Activated CD4-positive, alpha-beta T cell treated with anti-CD3 and anti-CD28 coated beads, Interleukin-2, amount 50 U/mL, for 1 hour (primary cell): ENCODE measurements at regions not wholly inside any gene's neighbourhood (a gene's known extent, or its start where the extent isn't known, plus 50 kb on each side); places are given as distances from the start of the nearest gene placed in this dataset.

Source experiments
- DNase-seq: peaks from one replicate; pipeline ENCODE4 v3.0.0-alpha.2; 2020

GRCh38 chr14:95034788-95035187 lies 122.5 kb downstream of the DICER1 start:
- no peak for DNase-seq

GRCh38 chr14:95033682-95034632 lies 123.4 kb downstream of the DICER1 start:
- DNase-seq, result no peak

- DNase-seq, result no peak
Measured at GRCh38 chr14:95033031-95033430, 124.3 kb downstream of the DICER1 start.

- no peak for DNase-seq
Measured at GRCh38 chr14:95026851-95027463, 130.4 kb downstream of the DICER1 start.

DNA sequence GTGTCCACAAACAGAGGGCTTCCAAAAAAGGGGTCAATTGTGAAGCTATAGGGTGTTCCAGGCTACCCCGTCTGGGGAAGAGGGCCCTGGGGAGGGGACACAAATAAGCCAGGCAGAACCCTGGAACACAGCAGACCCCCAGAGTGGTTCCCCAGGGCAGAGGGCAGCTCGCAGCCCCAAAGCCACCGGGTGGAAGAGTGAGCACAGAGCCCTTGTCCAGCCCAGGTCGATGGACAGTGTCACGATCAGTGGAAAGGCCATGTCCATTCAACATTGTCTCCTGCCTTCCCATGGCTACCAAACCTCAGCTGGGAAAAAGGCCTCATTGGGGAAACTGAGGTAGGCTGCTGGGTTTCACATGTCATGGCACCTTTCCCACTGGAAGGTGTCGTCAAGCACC lies 131.4 kb downstream of the DICER1 start:
- no peak for DNase-seq

DNA sequence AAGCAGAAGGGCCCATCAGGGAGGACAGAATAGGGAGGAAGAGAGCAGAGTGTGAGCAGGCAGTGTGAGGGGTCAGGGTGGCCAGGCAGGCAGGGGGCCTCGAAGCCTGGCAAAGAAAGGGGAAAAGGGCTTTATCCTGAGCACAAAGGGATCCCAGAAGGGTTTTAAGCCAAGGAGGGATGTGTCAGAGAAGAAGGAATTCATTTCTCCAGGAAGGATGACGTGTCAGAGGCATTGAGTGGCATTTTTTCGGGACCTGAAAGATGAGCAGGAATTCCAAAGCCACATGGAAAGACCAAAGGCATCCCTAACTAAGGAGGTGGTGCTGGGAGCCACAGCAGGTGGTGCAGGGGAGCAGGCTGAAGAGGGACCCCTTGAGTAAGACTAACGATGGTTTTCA lies 132.1 kb downstream of the DICER1 start:
- no peak for DNase-seq

DNA sequence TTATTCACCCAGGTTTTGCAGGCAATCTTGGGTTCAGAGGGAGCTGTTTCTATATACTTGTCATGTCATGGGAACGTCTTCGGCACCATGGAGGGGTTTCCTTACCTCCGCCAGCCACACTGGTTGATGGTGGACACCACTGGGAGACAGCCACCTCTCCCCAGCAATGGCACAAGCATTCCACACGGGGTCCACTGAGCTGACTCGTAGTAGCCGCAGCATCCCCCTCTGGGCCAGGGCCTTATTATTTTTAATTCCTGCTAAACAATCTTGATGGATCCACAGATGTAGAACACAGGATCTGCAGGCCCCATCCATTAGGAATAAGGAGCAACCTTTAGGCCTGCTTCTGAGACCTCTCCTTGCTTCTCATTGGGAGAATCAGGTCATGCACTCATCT lies 132.9 kb downstream of the DICER1 start:
- DNase-seq, result no peak

- DNase-seq, result no peak
Measured at GRCh38 chr14:95023886-95024285, 133.4 kb downstream of the DICER1 start.

DNA sequence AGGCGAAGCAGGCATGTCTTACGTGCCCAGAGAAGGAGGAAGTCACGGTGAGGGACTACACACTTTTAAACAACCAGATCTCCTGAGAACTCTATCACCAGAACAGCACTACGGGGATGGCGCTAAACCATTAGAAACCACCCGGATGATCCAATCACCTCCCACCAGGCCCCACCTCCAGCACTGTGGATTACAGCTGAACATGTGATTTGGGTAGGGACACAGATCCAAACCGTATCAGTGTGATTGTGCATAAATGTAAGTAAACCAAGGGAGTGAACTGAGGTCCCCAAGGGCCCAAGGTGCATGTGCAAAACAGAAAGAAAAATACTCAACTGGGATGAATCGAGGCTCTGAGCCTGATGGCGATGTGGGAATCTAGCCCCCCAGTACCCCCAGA lies 134.2 kb downstream of the DICER1 start:
- DNase-seq, result no peak

DNA sequence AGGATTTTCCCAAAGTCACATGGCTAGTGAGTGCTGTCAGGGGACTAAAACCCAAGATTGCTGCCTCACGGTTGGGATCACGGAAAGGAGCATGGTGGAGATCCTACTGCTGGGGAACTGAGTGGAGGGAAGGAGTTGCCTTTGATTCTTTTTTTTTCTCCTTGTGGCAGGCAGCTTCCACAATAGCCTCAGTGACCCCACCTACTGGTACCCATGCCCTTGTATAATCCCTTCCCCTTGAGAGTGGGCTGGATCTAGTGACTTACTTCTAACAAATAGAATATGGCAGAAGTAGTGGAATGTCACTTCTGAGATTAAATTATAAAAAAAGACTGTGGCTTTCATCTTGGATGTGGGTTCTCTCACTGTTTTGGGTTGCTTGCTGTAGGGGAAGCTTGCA lies 135.7 kb downstream of the DICER1 start:
- no peak for DNase-seq

- no peak for DNase-seq
Measured at GRCh38 chr14:95018821-95019220, 138.5 kb downstream of the DICER1 start.

DNA sequence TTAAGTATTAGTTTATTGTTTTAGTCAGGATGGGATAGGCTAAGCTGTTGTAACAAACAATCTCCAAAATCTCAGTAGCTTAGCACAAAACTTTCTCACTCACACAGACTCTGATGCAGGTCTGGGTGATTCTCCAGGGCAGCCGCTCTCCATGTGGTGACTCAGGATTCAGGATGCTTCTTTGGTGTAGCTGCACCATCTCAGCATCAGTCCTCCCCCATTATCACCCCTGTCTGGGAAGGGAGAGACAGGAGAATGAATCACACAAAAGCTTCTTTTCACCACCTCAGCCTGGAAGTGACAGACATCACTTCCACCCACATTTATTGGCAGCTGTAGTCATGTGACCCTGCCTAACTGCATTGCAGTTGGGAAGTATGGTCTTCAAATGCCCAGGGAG lies 142.3 kb downstream of the DICER1 start:
- DNase-seq, result no peak

GRCh38 chr14:95014036-95014435 lies 143.3 kb downstream of the DICER1 start:
- DNase-seq, result no peak

DNA sequence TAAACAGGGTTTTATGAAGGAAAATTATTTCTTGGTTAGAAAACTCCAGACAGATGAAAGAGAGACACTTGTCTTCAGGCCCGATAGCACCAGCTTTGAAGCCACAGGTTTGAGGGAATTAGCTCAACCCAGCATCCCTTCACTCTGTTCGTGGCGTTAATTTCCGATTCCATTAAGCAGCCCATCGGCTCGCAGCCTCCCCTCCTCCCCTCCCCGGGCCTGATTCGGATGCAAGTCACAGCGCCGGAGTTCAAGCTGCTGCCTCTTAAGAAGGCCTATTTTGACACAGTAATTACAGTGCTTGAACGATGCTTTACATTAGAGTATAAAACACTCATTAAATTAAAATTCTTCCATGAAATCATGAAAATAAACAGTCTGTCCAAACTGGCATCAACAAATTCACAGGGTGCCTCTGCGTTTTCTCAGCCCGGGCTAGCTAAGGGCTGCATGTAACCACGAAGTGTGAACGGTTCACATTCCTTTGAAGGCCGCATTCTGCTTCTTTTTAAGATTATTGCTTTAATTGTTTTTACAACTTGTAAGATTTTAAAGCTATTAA lies 145.8 kb downstream of the DICER1 start:
- no peak for DNase-seq

GRCh38 chr14:95008445-95009217 lies 148.7 kb downstream of the DICER1 start:
- DNase-seq, result no peak

GRCh38 chr14:95007921-95008320 lies 149.4 kb downstream of the DICER1 start:
- DNase-seq, result no peak

DNA sequence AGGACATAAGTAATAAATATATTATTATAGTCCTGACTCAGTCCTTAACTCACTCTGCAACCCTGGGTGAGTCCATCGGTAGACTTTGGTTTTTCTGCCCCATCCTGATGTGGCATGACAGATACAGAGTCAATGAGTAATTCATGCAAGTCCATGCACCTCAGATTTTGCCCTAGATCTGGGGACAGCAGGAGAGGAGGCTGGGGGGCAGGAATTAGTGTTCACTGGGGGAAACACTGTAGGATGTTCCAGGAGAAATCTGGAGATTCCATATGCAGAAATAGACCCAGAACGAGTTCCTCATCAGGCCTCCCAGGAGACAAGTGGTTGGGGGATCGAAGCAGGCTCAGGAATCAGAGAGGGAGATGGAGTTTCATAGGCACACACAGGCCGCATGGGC lies 150.8 kb downstream of the DICER1 start:
- no peak for DNase-seq

DNA sequence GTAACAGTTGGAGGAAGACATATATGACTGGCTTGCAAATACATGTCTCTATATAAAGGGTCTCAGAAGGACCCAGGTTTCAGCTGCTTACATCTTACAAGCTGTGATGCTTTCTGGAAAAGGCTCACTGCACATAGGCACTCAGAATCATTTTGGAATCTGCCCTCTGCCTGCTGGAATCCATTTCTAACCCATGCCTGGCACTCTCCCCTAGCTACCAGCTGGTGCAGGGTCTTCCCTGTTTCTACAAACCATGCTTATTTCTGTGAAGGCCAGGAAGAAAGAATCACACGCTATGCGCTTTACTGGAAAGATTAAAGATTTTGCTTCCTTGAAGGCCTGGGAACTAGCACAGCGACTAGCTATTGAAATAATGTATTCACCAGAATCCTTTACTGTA lies 151.3 kb downstream of the DICER1 start:
- DNase-seq, result no peak

DNA sequence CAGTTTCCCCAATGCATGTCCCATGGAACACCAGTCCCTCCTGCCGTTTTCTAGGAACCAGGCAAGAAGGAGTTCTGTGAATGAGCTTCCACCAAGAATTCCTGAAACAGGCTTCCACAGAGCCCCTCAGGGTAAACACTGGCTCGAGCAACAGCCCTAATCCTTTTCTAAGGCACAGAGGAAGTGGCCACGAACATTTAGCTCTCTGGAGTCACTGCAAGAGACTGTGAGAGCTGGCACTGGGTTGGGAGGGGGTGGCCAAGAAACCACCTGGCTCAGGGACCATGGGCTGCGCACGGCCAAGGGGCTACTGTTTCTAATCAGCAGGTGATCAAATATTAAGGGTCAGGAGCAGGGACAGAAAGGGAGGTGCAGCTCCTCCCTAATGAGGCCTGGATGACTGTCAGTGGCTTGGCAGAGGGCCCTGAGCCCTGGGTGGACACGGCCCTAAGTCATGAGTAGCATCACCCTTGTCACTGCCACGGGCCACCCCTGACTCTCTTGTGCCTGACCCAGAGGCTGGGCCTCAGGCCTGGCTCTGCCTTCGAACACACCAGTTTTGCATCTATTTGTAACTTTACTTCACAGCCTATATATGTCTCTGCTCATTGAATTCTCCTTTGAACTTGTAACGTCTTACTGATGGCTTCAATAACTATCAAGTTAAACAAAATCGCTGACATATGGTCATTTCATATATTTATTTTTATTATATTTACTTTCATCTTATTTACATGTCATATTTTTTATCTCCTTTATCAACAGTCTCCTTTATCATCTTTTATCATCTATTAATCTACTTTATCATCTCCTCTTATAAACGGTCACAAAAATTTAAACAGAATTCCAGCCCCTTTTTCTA lies 154.0 kb downstream of the DICER1 start:
- no peak for DNase-seq

- no peak for DNase-seq
Measured at GRCh38 chr14:94998685-94999084, 158.6 kb downstream of the DICER1 start.

- DNase-seq, result no peak
Measured at GRCh38 chr14:94998110-94998509, 159.2 kb downstream of the DICER1 start.

GRCh38 chr14:94995551-94995950 lies 161.8 kb downstream of the DICER1 start:
- no peak for DNase-seq
